ENCODE measurements at regions not wholly inside any gene's neighbourhood (a gene's known extent, or its start where the extent isn't known, plus 50 kb on each side); places are given as distances from the start of the nearest gene placed in this dataset.

DNA sequence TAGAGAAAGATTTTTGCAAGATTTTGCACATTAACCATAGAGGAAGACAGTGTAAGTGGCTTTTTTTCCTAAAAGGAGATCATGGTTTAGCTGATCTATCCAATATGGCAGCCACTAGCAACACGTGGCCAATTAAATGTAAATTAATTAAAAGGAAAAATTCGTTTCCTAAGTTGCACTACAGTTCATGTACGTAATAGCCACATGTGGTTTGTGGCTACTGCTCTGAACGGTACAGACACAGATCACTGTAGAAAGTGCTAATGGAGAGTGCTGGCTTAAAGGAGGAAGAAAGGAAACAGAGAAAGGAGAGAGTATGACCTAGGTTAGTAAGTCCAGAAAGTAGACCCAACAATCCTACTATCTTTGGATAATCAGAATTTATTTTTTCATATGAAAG is 170.8 kb downstream of the SIPA1L2 start (continued):
- TF ChIP-seq, protein P1, sequence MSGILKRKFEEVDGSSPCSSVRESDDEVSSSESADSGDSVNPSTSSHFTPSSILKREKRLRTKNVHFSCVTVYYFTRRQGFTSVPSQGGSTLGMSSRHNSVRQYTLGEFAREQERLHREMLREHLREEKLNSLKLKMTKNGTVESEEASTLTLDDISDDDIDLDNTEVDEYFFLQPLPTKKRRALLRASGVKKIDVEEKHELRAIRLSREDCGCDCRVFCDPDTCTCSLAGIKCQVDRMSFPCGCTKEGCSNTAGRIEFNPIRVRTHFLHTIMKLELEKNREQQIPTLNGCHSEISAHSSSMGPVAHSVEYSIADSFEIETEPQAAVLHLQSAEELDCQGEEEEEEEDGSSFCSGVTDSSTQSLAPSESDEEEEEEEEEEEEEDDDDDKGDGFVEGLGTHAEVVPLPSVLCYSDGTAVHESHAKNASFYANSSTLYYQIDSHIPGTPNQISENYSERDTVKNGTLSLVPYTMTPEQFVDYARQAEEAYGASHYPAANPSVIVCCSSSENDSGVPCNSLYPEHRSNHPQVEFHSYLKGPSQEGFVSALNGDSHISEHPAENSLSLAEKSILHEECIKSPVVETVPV (CRISPR knock-in tag; IDR thresholded peaks at IDR 0.05) = no peak
- TF ChIP-seq, protein P2, sequence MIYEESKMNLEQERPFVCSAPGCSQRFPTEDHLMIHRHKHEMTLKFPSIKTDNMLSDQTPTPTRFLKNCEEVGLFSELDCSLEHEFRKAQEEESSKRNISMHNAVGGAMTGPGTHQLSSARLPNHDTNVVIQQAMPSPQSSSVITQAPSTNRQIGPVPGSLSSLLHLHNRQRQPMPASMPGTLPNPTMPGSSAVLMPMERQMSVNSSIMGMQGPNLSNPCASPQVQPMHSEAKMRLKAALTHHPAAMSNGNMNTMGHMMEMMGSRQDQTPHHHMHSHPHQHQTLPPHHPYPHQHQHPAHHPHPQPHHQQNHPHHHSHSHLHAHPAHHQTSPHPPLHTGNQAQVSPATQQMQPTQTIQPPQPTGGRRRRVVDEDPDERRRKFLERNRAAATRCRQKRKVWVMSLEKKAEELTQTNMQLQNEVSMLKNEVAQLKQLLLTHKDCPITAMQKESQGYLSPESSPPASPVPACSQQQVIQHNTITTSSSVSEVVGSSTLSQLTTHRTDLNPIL (CRISPR knock-in tag; IDR thresholded peaks at IDR 0.05; ENCODE audit: low read depth) = no peak
- no peak for TF ChIP-seq ISL1 (CRISPR knock-in tag; IDR thresholded peaks at IDR 0.05)
- no peak for TF ChIP-seq ARNTL (CRISPR knock-in tag; IDR thresholded peaks at IDR 0.05; ENCODE audit: borderline replicate concordance, low read depth)
- no peak for TF ChIP-seq ESRRG (CRISPR knock-in tag; IDR thresholded peaks at IDR 0.05)
- TF ChIP-seq CSDC2 (CRISPR knock-in tag; IDR thresholded peaks at IDR 0.05) = no peak
- no peak for TF ChIP-seq ZFP30 (CRISPR knock-in tag; IDR thresholded peaks at IDR 0.05)
- no peak for TF ChIP-seq ZFP3 (CRISPR knock-in tag; IDR thresholded peaks at IDR 0.05)
- no peak for TF ChIP-seq RARB (CRISPR knock-in tag; IDR thresholded peaks at IDR 0.05)
- TF ChIP-seq ZNF70 (CRISPR knock-in tag; IDR thresholded peaks at IDR 0.05) = no peak
- no peak for TF ChIP-seq ZNF565 (CRISPR knock-in tag; conservative IDR thresholded peaks at IDR 0.05; ENCODE audit: low read depth)

DNA sequence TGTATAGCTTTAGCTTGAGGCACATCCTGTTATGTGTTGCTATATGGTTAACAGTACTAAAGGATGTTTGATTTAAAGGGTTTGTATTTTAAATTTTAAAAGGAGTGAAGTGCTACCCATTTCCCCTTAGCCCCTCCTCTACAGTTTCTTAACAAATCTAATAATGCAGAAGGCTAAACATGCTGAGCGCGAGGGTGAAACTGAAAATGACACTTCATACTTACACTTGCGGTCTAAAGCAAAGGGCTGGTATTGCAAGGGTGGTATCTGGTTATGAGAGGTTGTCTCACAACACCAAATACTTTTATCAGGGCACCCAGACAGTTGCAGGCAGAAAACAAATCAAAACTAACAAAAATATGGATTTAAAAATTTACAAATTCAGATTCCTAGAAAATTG is 172.3 kb downstream of the SIPA1L2 start:
- ATAC-seq = no peak
- TF ChIP-seq PPARA (CRISPR knock-in tag; IDR thresholded peaks at IDR 0.05; ENCODE audit: borderline replicate concordance) (no peak), ZNF70 (CRISPR knock-in tag; IDR thresholded peaks at IDR 0.05) (no peak), ZNF565 (CRISPR knock-in tag; conservative IDR thresholded peaks at IDR 0.05; ENCODE audit: low read depth) (no peak), ISL1 (CRISPR knock-in tag; IDR thresholded peaks at IDR 0.05) (no peak), GLIS3 (CRISPR knock-in tag; IDR thresholded peaks at IDR 0.05) (no peak), RARB (CRISPR knock-in tag; IDR thresholded peaks at IDR 0.05) (no peak), ESRRG (CRISPR knock-in tag; IDR thresholded peaks at IDR 0.05) (no peak), ZC3H10 (CRISPR knock-in tag; IDR thresholded peaks at IDR 0.05) (no peak), OSR1 (CRISPR knock-in tag; IDR thresholded peaks at IDR 0.05) (no peak), BACH2 (CRISPR knock-in tag; IDR thresholded peaks at IDR 0.05; ENCODE audit: borderline replicate concordance) (no peak), ZFP3 (CRISPR knock-in tag; IDR thresholded peaks at IDR 0.05) (no peak), TOX (CRISPR knock-in tag; IDR thresholded peaks at IDR 0.05; ENCODE audit: borderline replicate concordance) (no peak)
- TF ChIP-seq, protein P3, sequence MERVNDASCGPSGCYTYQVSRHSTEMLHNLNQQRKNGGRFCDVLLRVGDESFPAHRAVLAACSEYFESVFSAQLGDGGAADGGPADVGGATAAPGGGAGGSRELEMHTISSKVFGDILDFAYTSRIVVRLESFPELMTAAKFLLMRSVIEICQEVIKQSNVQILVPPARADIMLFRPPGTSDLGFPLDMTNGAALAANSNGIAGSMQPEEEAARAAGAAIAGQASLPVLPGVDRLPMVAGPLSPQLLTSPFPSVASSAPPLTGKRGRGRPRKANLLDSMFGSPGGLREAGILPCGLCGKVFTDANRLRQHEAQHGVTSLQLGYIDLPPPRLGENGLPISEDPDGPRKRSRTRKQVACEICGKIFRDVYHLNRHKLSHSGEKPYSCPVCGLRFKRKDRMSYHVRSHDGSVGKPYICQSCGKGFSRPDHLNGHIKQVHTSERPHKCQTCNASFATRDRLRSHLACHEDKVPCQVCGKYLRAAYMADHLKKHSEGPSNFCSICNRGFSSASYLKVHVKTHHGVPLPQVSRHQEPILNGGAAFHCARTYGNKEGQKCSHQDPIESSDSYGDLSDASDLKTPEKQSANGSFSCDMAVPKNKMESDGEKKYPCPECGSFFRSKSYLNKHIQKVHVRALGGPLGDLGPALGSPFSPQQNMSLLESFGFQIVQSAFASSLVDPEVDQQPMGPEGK (CRISPR knock-in tag; IDR thresholded peaks at IDR 0.05; ENCODE audit: borderline replicate concordance) = no peak

DNA sequence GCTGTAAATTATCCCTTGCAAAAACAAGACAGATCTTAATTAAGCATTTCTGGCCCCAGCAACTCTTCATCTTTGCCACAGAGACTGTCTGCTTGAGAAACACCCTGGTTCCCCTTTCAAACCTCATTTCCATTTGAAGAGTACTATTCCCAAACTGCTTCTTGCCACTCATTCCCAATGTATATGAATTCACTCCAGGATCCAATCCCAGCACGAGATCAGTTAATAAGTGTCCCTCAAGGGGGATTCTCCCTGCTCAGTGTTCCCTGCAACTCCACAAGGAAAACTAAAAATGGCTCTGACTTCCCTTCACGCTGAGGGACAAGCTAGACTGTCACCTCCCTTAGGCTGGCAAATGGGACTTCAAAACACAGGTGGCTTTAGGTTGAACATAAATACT is 173.2 kb downstream of the SIPA1L2 start:
- no peak for ATAC-seq
- TF ChIP-seq, protein P1 (CRISPR knock-in tag; IDR thresholded peaks at IDR 0.05) = no peak
- TF ChIP-seq GLIS3 (CRISPR knock-in tag; IDR thresholded peaks at IDR 0.05) = no peak
- TF ChIP-seq, protein P4, sequence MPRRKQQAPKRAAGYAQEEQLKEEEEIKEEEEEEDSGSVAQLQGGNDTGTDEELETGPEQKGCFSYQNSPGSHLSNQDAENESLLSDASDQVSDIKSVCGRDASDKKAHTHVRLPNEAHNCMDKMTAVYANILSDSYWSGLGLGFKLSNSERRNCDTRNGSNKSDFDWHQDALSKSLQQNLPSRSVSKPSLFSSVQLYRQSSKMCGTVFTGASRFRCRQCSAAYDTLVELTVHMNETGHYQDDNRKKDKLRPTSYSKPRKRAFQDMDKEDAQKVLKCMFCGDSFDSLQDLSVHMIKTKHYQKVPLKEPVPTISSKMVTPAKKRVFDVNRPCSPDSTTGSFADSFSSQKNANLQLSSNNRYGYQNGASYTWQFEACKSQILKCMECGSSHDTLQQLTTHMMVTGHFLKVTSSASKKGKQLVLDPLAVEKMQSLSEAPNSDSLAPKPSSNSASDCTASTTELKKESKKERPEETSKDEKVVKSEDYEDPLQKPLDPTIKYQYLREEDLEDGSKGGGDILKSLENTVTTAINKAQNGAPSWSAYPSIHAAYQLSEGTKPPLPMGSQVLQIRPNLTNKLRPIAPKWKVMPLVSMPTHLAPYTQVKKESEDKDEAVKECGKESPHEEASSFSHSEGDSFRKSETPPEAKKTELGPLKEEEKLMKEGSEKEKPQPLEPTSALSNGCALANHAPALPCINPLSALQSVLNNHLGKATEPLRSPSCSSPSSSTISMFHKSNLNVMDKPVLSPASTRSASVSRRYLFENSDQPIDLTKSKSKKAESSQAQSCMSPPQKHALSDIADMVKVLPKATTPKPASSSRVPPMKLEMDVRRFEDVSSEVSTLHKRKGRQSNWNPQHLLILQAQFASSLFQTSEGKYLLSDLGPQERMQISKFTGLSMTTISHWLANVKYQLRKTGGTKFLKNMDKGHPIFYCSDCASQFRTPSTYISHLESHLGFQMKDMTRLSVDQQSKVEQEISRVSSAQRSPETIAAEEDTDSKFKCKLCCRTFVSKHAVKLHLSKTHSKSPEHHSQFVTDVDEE (CRISPR knock-in tag; IDR thresholded peaks at IDR 0.05) = no peak
- TF ChIP-seq ARNTL (CRISPR knock-in tag; IDR thresholded peaks at IDR 0.05; ENCODE audit: borderline replicate concordance, low read depth) = no peak
- no peak for TF ChIP-seq ZC3H10 (CRISPR knock-in tag; IDR thresholded peaks at IDR 0.05)
- TF ChIP-seq BACH2 (CRISPR knock-in tag; IDR thresholded peaks at IDR 0.05; ENCODE audit: borderline replicate concordance) = no peak
- TF ChIP-seq ISL1 (CRISPR knock-in tag; IDR thresholded peaks at IDR 0.05) = no peak
- no peak for TF ChIP-seq CSDC2 (CRISPR knock-in tag; IDR thresholded peaks at IDR 0.05)
- TF ChIP-seq RARB (CRISPR knock-in tag; IDR thresholded peaks at IDR 0.05) = no peak
- TF ChIP-seq, protein P2 (CRISPR knock-in tag; IDR thresholded peaks at IDR 0.05; ENCODE audit: low read depth) = no peak
- no peak for TF ChIP-seq ZFP30 (CRISPR knock-in tag; IDR thresholded peaks at IDR 0.05)
